ENCODE measurements at regions not wholly inside any gene's neighbourhood (a gene's known extent, or its start where the extent isn't known, plus 50 kb on each side); places are given as distances from the start of the nearest gene placed in this dataset.
"Not testable (repeated sequence)": the region's sequence is repeated elsewhere in the genome, so short reads cannot be mapped to it uniquely, and the experiment has no call there.

- no peak for DNase-seq
These were observed 847.2 kb upstream of the B3GALT2 start for GRCh38 chr1:194033646-194034045.

DNA sequence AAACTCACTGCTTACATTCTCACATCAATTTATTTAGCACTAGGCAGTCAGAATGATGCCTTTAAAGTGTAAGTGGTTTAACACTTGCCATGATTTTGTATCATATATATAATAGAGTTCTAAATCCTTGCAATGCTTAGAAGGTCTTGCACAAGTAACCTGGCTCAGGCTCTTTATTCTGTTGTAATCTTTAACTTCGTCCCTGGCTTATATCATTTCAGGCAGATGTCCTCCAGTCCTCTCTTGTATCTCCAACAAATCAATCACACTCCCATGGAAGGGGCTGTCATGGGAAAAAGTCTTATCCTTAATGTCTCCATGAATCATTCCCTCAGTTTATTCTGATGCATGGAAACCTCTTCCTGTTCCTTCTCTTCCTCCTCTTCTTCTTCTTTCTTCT is 841.6 kb upstream of the B3GALT2 start:
- DNase-seq: no peak

- DNase-seq: no peak
These were observed 840.0 kb upstream of the B3GALT2 start for GRCh38 chr1:194026422-194026821.

DNA sequence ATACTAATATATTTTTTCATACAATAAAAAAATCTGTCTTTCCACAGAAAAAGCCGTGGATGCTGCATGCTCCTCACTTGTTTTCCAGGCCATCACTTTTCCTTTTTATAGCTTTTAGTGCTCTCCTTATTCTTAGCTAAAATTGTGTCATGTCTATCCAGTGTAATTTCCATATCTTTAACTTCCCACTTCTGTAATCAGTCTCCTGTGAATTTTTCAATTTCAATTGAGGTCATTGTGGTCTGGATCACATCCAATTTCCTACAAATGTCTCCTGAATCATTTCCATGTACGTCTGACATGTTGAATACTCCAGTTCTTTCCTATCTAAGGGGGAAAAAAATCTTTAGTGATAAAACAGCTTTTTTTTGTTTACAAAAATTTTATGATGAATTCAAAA is 838.2 kb upstream of the B3GALT2 start:
- peak; percentile 81 for DNase-seq

- peak; percentile 34 for DNase-seq
These were observed 827.6 kb upstream of the B3GALT2 start for GRCh38 chr1:194014014-194014413.

DNA sequence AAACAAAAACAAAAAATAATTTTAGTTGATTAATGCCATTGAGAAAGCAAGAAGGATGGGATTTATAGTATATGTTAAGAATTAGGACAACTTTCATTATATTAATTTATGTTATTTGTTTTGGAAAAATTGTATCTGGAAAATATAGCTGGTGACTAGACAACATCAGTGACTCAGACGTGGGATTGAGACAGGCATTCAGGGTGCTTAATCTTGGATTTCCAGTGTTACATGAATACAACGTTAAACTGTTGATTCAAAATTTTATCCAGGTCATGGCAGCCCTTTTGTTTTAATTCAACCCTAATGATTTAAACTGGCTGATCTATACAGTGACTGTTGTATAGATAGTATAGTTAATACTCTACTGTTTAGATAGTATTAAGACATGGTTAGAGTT is 827.1 kb upstream of the B3GALT2 start:
- DNase-seq: no peak

GRCh38 chr1:194004146-194004545 is 817.7 kb upstream of the B3GALT2 start:
- no peak for DNase-seq

GRCh38 chr1:194001726-194002350 is 815.4 kb upstream of the B3GALT2 start:
- not testable (repeated sequence) for DNase-seq

DNA sequence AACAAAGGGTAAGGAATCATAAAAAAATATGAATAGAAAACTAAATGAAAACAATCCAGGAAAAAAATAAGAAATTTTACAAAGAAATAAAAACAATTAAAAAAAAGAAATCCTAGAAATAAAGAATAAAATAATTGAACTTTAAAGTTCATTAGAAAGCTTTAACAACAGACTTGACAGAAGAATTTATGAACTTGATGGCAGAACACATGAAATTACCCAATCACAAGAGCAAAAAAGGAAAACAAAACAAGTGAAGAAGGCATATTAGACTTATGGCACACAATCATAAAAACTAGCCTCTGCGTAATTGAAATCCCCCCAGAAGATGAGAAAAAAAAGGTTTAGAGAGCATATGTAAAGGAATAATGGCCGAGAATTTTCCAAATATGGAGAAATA is 802.5 kb upstream of the B3GALT2 start:
- DNase-seq: no peak

DNA sequence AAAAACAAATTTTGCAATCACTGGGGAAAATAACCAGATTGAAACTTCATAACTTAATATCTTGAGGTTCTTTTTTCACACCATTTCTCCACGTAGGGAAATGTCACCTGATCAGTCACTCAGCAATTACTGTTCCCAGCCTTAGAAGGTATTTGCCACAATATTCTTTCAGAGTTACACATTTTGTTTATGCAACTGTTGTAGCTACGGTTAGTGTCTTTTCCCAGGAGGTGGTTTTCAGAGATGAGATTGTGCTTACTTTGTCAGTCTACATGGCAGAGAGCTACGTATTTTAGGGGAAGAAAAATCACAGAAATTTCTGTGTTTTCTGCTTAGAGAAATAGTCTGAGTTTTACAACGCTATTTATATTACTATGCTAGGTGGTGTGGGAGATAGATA is 792.8 kb upstream of the B3GALT2 start:
- no peak for DNase-seq

DNA sequence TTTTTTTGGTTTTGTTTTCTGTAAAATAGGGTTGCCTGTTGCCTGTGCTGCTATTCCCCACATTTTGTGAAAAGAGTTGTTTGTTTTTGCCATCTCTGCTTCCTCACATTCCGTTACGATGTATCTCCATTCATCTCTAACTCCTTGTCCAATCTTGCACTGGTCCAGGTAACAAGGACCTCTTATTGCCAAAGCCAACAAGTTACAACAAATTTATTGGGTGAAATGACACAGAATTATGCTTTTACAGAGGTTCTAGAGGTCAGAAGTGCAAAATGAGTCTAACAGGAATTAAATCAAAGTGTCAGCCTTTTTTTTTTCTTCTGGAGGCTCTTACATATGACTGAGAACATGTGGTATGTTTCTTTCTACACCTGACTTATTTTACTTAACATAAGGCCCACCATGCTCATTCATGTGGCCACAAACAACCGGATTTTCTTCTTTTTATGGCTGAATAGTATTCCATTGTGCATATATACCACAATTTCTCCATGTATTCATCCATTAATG is 787.9 kb upstream of the B3GALT2 start:
- no peak for DNase-seq

GRCh38 chr1:193973428-193973827 is 787.0 kb upstream of the B3GALT2 start:
- no peak for DNase-seq

GRCh38 chr1:193971595-193971994 is 785.2 kb upstream of the B3GALT2 start:
- peak; percentile 81 for DNase-seq

GRCh38 chr1:193960499-193960898 is 774.1 kb upstream of the B3GALT2 start:
- DNase-seq: no peak

GRCh38 chr1:193960040-193960439 is 773.6 kb upstream of the B3GALT2 start:
- DNase-seq: no peak

GRCh38 chr1:193957556-193958095 is 771.2 kb upstream of the B3GALT2 start:
- DNase-seq: no peak

- no peak for DNase-seq
These were observed 766.5 kb upstream of the B3GALT2 start for GRCh38 chr1:193952778-193953374.

- no peak for DNase-seq
These were observed 765.6 kb upstream of the B3GALT2 start for GRCh38 chr1:193951984-193952383.

DNA sequence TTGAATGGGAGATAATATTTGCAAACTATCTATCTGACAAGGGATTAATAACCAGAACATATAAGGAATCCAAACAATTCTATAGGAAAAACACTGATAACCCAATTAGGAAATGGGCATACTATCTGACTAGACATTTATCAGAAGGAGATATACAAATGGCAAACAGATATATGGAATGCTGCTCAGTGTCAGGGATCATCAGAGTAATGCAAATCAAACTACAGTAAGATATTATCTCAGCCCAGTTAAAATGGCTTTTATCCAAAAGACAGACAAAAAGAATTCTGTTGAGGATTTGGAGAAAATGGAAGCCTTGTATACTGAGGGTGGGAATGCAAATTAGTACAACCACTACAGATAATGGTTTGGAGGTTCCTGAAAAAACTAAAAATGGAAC is 758.0 kb upstream of the B3GALT2 start:
- DNase-seq: no peak

DNA sequence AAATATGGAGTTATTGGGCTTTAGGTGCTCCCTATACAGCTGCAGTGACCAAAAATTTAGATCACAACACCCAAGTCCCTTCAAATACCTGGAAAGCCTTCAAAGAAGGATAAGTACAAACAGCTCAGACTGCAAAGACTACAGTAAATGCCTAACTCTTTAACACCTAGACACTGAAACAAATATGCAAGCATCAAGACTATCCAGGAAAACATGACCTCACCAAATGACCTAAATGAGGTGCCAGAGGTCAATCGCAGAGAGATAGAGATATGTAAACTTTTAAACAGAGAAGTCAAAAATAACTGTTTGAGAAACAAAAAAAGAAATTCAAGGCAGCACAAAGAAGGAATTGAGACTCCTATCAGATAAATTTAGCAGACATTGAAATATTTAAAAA is 753.8 kb upstream of the B3GALT2 start:
- no peak for DNase-seq

- no peak for DNase-seq
These were observed 753.2 kb upstream of the B3GALT2 start for GRCh38 chr1:193939585-193939984.

- DNase-seq: no peak
These were observed 750.9 kb upstream of the B3GALT2 start for GRCh38 chr1:193937308-193937707.

DNA sequence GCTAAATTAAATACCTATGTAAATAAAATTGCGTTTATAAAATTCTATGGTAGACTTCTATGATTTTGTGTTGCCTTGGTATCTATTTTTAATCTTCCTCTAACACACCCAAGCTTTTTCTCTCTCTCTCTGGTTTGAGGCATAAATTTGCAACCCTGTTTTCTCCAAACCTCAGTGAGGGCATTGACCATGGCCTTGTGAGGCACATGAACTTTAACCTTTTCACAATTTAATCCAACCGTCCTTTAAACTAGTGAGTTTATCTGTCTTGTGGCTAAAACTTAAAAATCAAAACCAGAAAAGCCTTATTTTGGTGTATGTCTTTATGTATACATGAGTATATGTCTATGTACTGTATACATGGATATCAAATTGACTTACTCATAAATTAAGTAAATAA is 746.6 kb upstream of the B3GALT2 start:
- DNase-seq: no peak

DNA sequence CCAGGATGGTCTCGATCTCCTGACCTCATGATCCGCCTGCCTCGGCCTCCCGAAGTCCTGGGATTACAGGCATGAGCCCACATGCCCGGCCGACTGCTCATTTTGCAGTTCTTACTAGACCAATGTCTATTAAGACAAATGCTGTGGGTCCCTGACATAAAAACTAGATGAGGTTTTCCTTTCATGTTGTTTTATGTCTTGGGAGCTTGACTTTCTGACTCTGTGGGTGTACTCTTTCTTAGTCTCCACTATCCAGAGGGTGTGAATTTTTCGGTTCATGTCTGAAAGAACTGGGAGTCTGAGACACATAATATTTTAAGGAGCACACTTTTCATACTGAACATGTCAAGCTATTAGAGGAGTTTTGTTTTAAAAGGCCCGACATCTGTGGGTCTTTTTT is 744.9 kb upstream of the B3GALT2 start:
- no peak for DNase-seq
